Stimulated activated naive CD4-positive, alpha-beta T cell (primary cell): ENCODE measurements at regions not wholly inside any gene's neighbourhood (a gene's known extent, or its start where the extent isn't known, plus 50 kb on each side); places are given as distances from the start of the nearest gene placed in this dataset.
"Not testable (repeated sequence)": the region's sequence is repeated elsewhere in the genome, so short reads cannot be mapped to it uniquely, and the experiment has no call there.

Experiments
- DNase-seq, 6 experiments: peaks; one replicate each; lab custom pipeline; 2025; lab: John Stamatoyannopoulos, UW

GRCh38 chr2:2472044-2472443 lies 141.0 kb upstream of the MYT1L start:
- DNase-seq = no peak

- DNase-seq = no peak
Measured at GRCh38 chr2:2466534-2466933, 135.5 kb upstream of the MYT1L start.

GRCh38 chr2:2464643-2465042 lies 133.6 kb upstream of the MYT1L start:
- no peak for DNase-seq

- no peak for DNase-seq
Measured at GRCh38 chr2:2464094-2464493, 133.0 kb upstream of the MYT1L start.

GRCh38 chr2:2456721-2457120 lies 125.6 kb upstream of the MYT1L start:
- no peak for DNase-seq

- DNase-seq = no peak
Measured at GRCh38 chr2:2455151-2455550, 124.1 kb upstream of the MYT1L start.

- DNase-seq = no peak
Measured at GRCh38 chr2:2452961-2453360, 121.9 kb upstream of the MYT1L start.

GRCh38 chr2:2451275-2451674 lies 120.2 kb upstream of the MYT1L start:
- not testable (repeated sequence) for DNase-seq

GRCh38 chr2:2448178-2448577 lies 117.1 kb upstream of the MYT1L start:
- DNase-seq = no peak

GRCh38 chr2:2422621-2423020 lies 91.5 kb upstream of the MYT1L start:
- no peak for DNase-seq

- DNase-seq = no peak
Measured at GRCh38 chr2:2413525-2413924, 82.5 kb upstream of the MYT1L start.

- no peak for DNase-seq
Measured at GRCh38 chr2:2410987-2411386, 79.9 kb upstream of the MYT1L start.

GRCh38 chr2:2409481-2409880 lies 78.4 kb upstream of the MYT1L start:
- DNase-seq = no peak

- no peak for DNase-seq
Measured at GRCh38 chr2:2405780-2406179, 74.7 kb upstream of the MYT1L start.

GRCh38 chr2:2400286-2401038 lies 69.4 kb upstream of the MYT1L start:
- DNase-seq = no peak

- no peak for DNase-seq
Measured at GRCh38 chr2:2399396-2399795, 68.3 kb upstream of the MYT1L start.

GRCh38 chr2:2392332-2392731 lies 61.3 kb upstream of the MYT1L start:
- DNase-seq = no peak

- no peak for DNase-seq
Measured at GRCh38 chr2:2389215-2389614, 58.1 kb upstream of the MYT1L start.
